H1 (cell line): ENCODE measurements at regions not wholly inside any gene's neighbourhood (a gene's known extent, or its start where the extent isn't known, plus 50 kb on each side); places are given as distances from the start of the nearest gene placed in this dataset.

ENCODE experiments used
- BRCA1 ChIP-seq: IDR thresholded peaks from 2 replicates; pipeline ENCODE4 v1.6.1; 2012; ENCODE audit warnings: low read depth, low read length, improper control_type of control experiment
- CREB1 ChIP-seq: IDR thresholded peaks from 2 replicates; pipeline ENCODE4 v1.6.1; 2012; ENCODE audit warnings: inconsistent platforms
- SAP30 ChIP-seq: fragments of 300-600 bp; sonication (generic); IDR thresholded peaks from 2 replicates; pipeline ENCODE4 v1.7.1; 2012; ENCODE audit warnings: low read length, moderate library complexity, mild to moderate bottlenecking, inconsistent platforms; ENCODE audit not compliant: insufficient read depth, insufficient replicate concordance
- SIX5 ChIP-seq: IDR thresholded peaks from 2 replicates; pipeline ENCODE4 v1.6.1; 2011; ENCODE audit warnings: mild to moderate bottlenecking, low read depth, low read length
- TF ChIP-seq, protein P1 (sequence below): IDR thresholded peaks from 2 replicates; pipeline ENCODE4 v1.6.1; 2012; ENCODE audit warnings: inconsistent platforms
- TF ChIP-seq, protein P2 (sequence below): IDR thresholded peaks from 2 replicates; pipeline ENCODE4 v1.6.1; 2011; ENCODE audit warnings: low read length, improper control_type of control experiment

DNA sequence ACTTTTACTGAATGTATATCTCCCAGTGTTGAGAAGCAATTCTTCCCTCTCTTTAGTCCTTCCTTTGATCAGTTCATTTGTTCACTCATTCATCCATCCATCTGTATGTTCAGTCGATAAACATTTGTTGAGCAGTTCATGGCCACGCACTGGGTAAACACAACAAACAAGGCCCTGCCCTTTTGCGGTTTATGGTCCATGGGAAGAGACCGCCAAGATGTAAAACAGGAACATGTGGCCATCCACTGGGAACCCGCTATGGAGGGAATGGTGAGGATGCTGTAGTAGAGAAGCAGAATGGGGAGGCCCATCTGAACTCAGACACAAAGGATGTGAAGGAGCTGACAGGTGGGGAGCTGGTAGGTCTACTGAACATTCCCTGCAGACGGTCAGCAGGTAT, 102.7 kb upstream of the SPRY4 start (continued):
- TF ChIP-seq CREB1 (no peak), SAP30 (no peak), SIX5 (no peak), BRCA1 (no peak)
- TF ChIP-seq, protein P1, sequence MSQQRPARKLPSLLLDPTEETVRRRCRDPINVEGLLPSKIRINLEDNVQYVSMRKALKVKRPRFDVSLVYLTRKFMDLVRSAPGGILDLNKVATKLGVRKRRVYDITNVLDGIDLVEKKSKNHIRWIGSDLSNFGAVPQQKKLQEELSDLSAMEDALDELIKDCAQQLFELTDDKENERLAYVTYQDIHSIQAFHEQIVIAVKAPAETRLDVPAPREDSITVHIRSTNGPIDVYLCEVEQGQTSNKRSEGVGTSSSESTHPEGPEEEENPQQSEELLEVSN, result no peak
- TF ChIP-seq, protein P2, sequence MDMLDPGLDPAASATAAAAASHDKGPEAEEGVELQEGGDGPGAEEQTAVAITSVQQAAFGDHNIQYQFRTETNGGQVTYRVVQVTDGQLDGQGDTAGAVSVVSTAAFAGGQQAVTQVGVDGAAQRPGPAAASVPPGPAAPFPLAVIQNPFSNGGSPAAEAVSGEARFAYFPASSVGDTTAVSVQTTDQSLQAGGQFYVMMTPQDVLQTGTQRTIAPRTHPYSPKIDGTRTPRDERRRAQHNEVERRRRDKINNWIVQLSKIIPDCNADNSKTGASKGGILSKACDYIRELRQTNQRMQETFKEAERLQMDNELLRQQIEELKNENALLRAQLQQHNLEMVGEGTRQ, result no peak
